ENCODE measurements at regions not wholly inside any gene's neighbourhood (a gene's known extent, or its start where the extent isn't known, plus 50 kb on each side); places are given as distances from the start of the nearest gene placed in this dataset.

GRCh38 chr3:8825153-8825825 is 55.9 kb upstream of the OXTR start:
- DNase-seq (ENCODE audit: low read depth), result no peak

GRCh38 chr3:8824238-8824637 is 54.8 kb upstream of the OXTR start:
- no peak for DNase-seq (ENCODE audit: low read depth)

- peak; percentile 60 for DNase-seq (ENCODE audit: low read depth)
Measured at GRCh38 chr3:8822141-8822540, 52.7 kb upstream of the OXTR start.
